HEK293 (cell line): ENCODE measurements at regions not wholly inside any gene's neighbourhood (a gene's known extent, or its start where the extent isn't known, plus 50 kb on each side); places are given as distances from the start of the nearest gene placed in this dataset.

Source experiments
- BCL11A ChIP-seq: fragments of 450-650 bp; formaldehyde crosslinking; IDR thresholded peaks from 2 replicates; pipeline ENCODE4 v1.5.1; 2016; ENCODE audit warnings: low read depth, missing biosample characterization, missing genetic modification characterization
- PRDM1 ChIP-seq: fragments of 450-650 bp; formaldehyde crosslinking; IDR thresholded peaks from 2 replicates; pipeline ENCODE4; 2016; ENCODE audit warnings: missing biosample characterization, missing genetic modification characterization
- TRIM28 ChIP-seq: IDR thresholded peaks from 2 replicates; pipeline ENCODE4 v1.6.1; 2011; ENCODE audit warnings: low read length, control low read depth, borderline replicate concordance
- YY2 ChIP-seq: fragments of 450-650 bp; formaldehyde crosslinking; IDR thresholded peaks from 2 replicates; pipeline ENCODE4 v1.5.1; 2016; ENCODE audit warnings: missing biosample characterization, missing genetic modification characterization
- ZNF140 ChIP-seq: fragments of 450-650 bp; formaldehyde crosslinking; IDR thresholded peaks from 2 replicates; pipeline ENCODE4 v1.5.1; 2016; ENCODE audit warnings: missing biosample characterization, missing genetic modification characterization
- ZNF174 ChIP-seq: fragments of 450-650 bp; formaldehyde crosslinking; IDR thresholded peaks from 2 replicates; pipeline ENCODE4 v1.5.0; 2017; ENCODE audit warnings: missing biosample characterization, mild to moderate bottlenecking, missing genetic modification characterization
- ZNF350 ChIP-seq: fragments of 450-650 bp; formaldehyde crosslinking; IDR thresholded peaks from 2 replicates; pipeline ENCODE4 v1.5.0; 2017; ENCODE audit warnings: missing biosample characterization, mild to moderate bottlenecking, missing genetic modification characterization
- ZNF560 ChIP-seq: fragments of 450-650 bp; formaldehyde crosslinking; IDR thresholded peaks from 2 replicates; pipeline ENCODE4 v1.5.1; 2017; ENCODE audit warnings: missing biosample characterization, missing genetic modification characterization, borderline replicate concordance
- ZNF610 ChIP-seq: fragments of 450-650 bp; formaldehyde crosslinking; IDR thresholded peaks from 2 replicates; pipeline ENCODE4 v1.5.1; 2016; ENCODE audit warnings: missing biosample characterization, missing genetic modification characterization, borderline replicate concordance
- ZNF654 ChIP-seq: fragments of 450-650 bp; formaldehyde crosslinking; IDR thresholded peaks from 2 replicates; pipeline ENCODE4 v1.5.1; 2016; ENCODE audit warnings: low read depth, missing biosample characterization, missing genetic modification characterization
- ZNF747 ChIP-seq: fragments of 450-650 bp; formaldehyde crosslinking; IDR thresholded peaks from 2 replicates; pipeline ENCODE4 v1.5.1; 2016; ENCODE audit warnings: missing biosample characterization, missing genetic modification characterization
- TF ChIP-seq, protein P1 (sequence below): fragments of 450-650 bp; formaldehyde crosslinking; IDR thresholded peaks from 2 replicates; pipeline ENCODE4 v1.5.1; 2016; ENCODE audit warnings: missing biosample characterization, missing genetic modification characterization
- TF ChIP-seq, protein P2 (sequence below): fragments of 450-650 bp; formaldehyde crosslinking; conservative IDR thresholded peaks from 2 replicates; pipeline ENCODE4 v1.5.1; 2016; ENCODE audit warnings: low read depth, missing biosample characterization, missing genetic modification characterization
- TF ChIP-seq, protein P3 (sequence below): fragments of 450-650 bp; formaldehyde crosslinking; IDR thresholded peaks from 2 replicates; pipeline ENCODE4 v1.5.1; 2016; ENCODE audit warnings: missing biosample characterization, missing genetic modification characterization

DNA sequence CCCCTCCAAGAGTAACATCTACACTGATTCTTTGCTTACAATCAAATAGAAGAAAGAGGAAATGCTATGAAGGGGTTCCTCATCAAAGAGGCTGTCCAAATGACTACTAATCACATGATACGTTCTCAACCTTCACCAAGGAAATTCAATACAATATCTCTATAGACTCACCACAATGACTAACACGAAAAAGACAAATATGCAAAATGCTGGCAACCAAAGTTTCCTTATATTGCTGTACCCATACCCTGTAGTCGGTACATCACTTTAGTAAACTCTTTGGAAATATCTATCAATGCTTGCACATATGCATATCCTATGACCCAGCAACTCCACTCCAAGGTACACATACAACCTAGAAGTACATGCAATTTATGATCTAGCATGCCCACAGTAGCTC lies 1296.6 kb downstream of the AACS start:
- TF ChIP-seq, protein P1, sequence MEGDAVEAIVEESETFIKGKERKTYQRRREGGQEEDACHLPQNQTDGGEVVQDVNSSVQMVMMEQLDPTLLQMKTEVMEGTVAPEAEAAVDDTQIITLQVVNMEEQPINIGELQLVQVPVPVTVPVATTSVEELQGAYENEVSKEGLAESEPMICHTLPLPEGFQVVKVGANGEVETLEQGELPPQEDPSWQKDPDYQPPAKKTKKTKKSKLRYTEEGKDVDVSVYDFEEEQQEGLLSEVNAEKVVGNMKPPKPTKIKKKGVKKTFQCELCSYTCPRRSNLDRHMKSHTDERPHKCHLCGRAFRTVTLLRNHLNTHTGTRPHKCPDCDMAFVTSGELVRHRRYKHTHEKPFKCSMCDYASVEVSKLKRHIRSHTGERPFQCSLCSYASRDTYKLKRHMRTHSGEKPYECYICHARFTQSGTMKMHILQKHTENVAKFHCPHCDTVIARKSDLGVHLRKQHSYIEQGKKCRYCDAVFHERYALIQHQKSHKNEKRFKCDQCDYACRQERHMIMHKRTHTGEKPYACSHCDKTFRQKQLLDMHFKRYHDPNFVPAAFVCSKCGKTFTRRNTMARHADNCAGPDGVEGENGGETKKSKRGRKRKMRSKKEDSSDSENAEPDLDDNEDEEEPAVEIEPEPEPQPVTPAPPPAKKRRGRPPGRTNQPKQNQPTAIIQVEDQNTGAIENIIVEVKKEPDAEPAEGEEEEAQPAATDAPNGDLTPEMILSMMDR (tag by site-specific recombination), result no peak
- TF ChIP-seq PRDM1 (tag by site-specific recombination) (no peak), TRIM28 (no peak), ZNF174 (tag by site-specific recombination) (no peak), ZNF350 (tag by site-specific recombination) (no peak), ZNF560 (tag by site-specific recombination) (no peak), ZNF610 (tag by site-specific recombination) (no peak), ZNF747 (tag by site-specific recombination) (no peak), YY2 (no peak), BCL11A (no peak), ZNF654 (tag by site-specific recombination) (no peak), ZNF140 (tag by site-specific recombination) (no peak)
- TF ChIP-seq, protein P2, sequence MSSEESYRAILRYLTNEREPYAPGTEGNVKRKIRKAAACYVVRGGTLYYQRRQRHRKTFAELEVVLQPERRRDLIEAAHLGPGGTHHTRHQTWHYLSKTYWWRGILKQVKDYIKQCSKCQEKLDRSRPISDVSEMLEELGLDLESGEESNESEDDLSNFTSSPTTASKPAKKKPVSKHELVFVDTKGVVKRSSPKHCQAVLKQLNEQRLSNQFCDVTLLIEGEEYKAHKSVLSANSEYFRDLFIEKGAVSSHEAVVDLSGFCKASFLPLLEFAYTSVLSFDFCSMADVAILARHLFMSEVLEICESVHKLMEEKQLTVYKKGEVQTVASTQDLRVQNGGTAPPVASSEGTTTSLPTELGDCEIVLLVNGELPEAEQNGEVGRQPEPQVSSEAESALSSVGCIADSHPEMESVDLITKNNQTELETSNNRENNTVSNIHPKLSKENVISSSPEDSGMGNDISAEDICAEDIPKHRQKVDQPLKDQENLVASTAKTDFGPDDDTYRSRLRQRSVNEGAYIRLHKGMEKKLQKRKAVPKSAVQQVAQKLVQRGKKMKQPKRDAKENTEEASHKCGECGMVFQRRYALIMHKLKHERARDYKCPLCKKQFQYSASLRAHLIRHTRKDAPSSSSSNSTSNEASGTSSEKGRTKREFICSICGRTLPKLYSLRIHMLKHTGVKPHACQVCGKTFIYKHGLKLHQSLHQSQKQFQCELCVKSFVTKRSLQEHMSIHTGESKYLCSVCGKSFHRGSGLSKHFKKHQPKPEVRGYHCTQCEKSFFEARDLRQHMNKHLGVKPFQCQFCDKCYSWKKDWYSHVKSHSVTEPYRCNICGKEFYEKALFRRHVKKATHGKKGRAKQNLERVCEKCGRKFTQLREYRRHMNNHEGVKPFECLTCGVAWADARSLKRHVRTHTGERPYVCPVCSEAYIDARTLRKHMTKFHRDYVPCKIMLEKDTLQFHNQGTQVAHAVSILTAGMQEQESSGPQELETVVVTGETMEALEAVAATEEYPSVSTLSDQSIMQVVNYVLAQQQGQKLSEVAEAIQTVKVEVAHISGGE, result no peak
- TF ChIP-seq, protein P3, sequence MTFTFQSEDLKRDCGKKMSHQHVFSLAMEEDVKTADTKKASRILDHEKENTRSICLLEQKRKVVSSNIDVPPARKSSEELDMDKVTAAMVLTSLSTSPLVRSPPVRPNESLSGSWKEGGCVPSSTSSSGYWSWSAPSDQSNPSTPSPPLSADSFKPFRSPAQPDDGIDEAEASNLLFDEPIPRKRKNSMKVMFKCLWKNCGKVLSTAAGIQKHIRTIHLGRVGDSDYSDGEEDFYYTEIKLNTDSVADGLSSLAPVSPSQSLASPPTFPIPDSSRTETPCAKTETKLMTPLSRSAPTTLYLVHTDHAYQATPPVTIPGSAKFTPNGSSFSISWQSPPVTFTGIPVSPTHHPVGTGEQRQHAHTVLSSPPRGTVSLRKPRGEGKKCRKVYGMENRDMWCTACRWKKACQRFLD (tag by site-specific recombination), result no peak
